RPMI8226 (cell line): ENCODE measurements at regions not wholly inside any gene's neighbourhood (a gene's known extent, or its start where the extent isn't known, plus 50 kb on each side); places are given as distances from the start of the nearest gene placed in this dataset.

Experiments
- DNase-seq: peaks from one replicate; pipeline ENCODE4 v3.0.0-alpha.2; 2015

- no peak for DNase-seq
Observed at GRCh38 chr17:33516645-33517044, 223.6 kb upstream of the ASIC2 start.

GRCh38 chr17:33517746-33518145, 224.7 kb upstream of the ASIC2 start:
- DNase-seq, result no peak

GRCh38 chr17:33519692-33520091, 226.6 kb upstream of the ASIC2 start:
- DNase-seq, result no peak

- peak; percentile 54 for DNase-seq
Observed at GRCh38 chr17:33520426-33521330, 227.6 kb upstream of the ASIC2 start.

- peak; percentile 15 for DNase-seq
Observed at GRCh38 chr17:33521784-33522183, 228.7 kb upstream of the ASIC2 start.

GRCh38 chr17:33522623-33523022, 229.5 kb upstream of the ASIC2 start:
- DNase-seq, result no peak

GRCh38 chr17:33523577-33523981, 230.5 kb upstream of the ASIC2 start:
- no peak for DNase-seq

GRCh38 chr17:33525186-33525585, 232.1 kb upstream of the ASIC2 start:
- DNase-seq, result no peak

- no peak for DNase-seq
Observed at GRCh38 chr17:33526717-33527116, 233.6 kb upstream of the ASIC2 start.

GRCh38 chr17:33527290-33527689, 234.2 kb upstream of the ASIC2 start:
- DNase-seq, result no peak

GRCh38 chr17:33528846-33529245, 235.8 kb upstream of the ASIC2 start:
- DNase-seq, result no peak

- DNase-seq, result no peak
Observed at GRCh38 chr17:33529816-33530215, 236.7 kb upstream of the ASIC2 start.

GRCh38 chr17:33531311-33531710, 238.2 kb upstream of the ASIC2 start:
- DNase-seq, result no peak

- DNase-seq, result no peak
Observed at GRCh38 chr17:33534087-33534486, 241.0 kb upstream of the ASIC2 start.

GRCh38 chr17:33545124-33545523, 252.0 kb upstream of the ASIC2 start:
- no peak for DNase-seq

GRCh38 chr17:33550261-33550660, 257.2 kb upstream of the ASIC2 start:
- no peak for DNase-seq

GRCh38 chr17:33551075-33551474, 258.0 kb upstream of the ASIC2 start:
- DNase-seq, result no peak

GRCh38 chr17:33551911-33552310, 258.8 kb upstream of the ASIC2 start:
- no peak for DNase-seq

- DNase-seq, result no peak
Observed at GRCh38 chr17:33560165-33560564, 267.1 kb upstream of the ASIC2 start.

GRCh38 chr17:33560871-33561270, 267.8 kb upstream of the ASIC2 start:
- no peak for DNase-seq

- DNase-seq, result no peak
Observed at GRCh38 chr17:33561569-33562334, 268.7 kb upstream of the ASIC2 start.

GRCh38 chr17:33562792-33563191, 269.7 kb upstream of the ASIC2 start:
- DNase-seq, result no peak

- no peak for DNase-seq
Observed at GRCh38 chr17:33564146-33564545, 271.1 kb upstream of the ASIC2 start.

- no peak for DNase-seq
Observed at GRCh38 chr17:33567223-33567622, 274.1 kb upstream of the ASIC2 start.
